ENCODE measurements at regions not wholly inside any gene's neighbourhood (a gene's known extent, or its start where the extent isn't known, plus 50 kb on each side); places are given as distances from the start of the nearest gene placed in this dataset.

DNA sequence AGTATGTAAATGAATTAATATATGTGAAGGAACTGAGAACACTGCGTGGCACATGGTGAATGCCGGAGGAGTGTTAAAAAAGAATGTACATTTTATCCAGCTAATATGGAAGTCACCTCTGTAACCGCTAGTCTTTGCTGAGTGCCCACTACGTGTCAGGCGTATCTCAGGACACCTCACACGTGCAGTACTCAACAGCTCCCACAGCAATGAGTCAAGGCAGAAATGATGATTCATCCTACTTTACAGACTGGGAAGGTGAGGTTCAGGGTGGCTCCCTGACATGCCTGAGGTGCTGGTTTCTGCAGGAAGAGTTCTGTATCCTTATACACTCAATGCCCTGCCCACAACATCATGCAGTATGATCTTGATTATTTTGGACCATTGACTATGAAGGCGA lies 487.0 kb downstream of the HAPSTR1 start:
- TF ChIP-seq, protein P1, sequence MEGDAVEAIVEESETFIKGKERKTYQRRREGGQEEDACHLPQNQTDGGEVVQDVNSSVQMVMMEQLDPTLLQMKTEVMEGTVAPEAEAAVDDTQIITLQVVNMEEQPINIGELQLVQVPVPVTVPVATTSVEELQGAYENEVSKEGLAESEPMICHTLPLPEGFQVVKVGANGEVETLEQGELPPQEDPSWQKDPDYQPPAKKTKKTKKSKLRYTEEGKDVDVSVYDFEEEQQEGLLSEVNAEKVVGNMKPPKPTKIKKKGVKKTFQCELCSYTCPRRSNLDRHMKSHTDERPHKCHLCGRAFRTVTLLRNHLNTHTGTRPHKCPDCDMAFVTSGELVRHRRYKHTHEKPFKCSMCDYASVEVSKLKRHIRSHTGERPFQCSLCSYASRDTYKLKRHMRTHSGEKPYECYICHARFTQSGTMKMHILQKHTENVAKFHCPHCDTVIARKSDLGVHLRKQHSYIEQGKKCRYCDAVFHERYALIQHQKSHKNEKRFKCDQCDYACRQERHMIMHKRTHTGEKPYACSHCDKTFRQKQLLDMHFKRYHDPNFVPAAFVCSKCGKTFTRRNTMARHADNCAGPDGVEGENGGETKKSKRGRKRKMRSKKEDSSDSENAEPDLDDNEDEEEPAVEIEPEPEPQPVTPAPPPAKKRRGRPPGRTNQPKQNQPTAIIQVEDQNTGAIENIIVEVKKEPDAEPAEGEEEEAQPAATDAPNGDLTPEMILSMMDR (IDR thresholded peaks at IDR 0.05; ENCODE audit: insufficient read depth, low read length, poor library complexity, severe bottlenecking): no peak
- TF ChIP-seq EZH2phosphoT487 (conservative IDR thresholded peaks at IDR 0.05; ENCODE audit: low read length): no peak
